H9 (cell line): ENCODE measurements at regions not wholly inside any gene's neighbourhood (a gene's known extent, or its start where the extent isn't known, plus 50 kb on each side); places are given as distances from the start of the nearest gene placed in this dataset.

ENCODE experiments used
- DNase-seq: peaks from one replicate; pipeline ENCODE4 v3.0.0-alpha.2; 2017
- H2AFZ ChIP-seq: one replicate; pipeline ENCODE4 v1.6.1; 2013; ENCODE audit warnings: mild to moderate bottlenecking, low read length, control low read depth, moderate library complexity
- H2AK5ac ChIP-seq: 2 replicates; pipeline ENCODE4 v1.6.1; 2013; ENCODE audit warnings: low read length, control low read depth, mixed read lengths; ENCODE audit not compliant: insufficient read length
- H2BK120ac ChIP-seq: one replicate; pipeline ENCODE4 v1.6.1; 2013; ENCODE audit warnings: low read depth, mild to moderate bottlenecking, low read length, control low read depth, inconsistent platforms; ENCODE audit not compliant: poor library complexity, severe bottlenecking
- H2BK12ac ChIP-seq: 2 replicates; pipeline ENCODE4 v1.6.1; 2013; ENCODE audit warnings: low read length, control low read depth, mixed read lengths, low read depth; ENCODE audit not compliant: insufficient read length
- H2BK15ac ChIP-seq: 2 replicates; pipeline ENCODE4 v1.6.1; 2013; ENCODE audit warnings: low read depth, low read length, control low read depth
- H2BK20ac ChIP-seq: one replicate; pipeline ENCODE4 v1.6.1; 2013; ENCODE audit warnings: low read depth, mild to moderate bottlenecking, low read length, control low read depth, inconsistent platforms; ENCODE audit not compliant: poor library complexity, severe bottlenecking
- H2BK5ac ChIP-seq: 2 replicates; pipeline ENCODE4 v1.6.1; 2013; ENCODE audit warnings: low read length, control low read depth, mixed read lengths; ENCODE audit not compliant: insufficient read length
- H3K14ac ChIP-seq: 2 replicates; pipeline ENCODE4 v1.6.1; 2013; ENCODE audit warnings: low read length, control low read depth; ENCODE audit not compliant: insufficient read depth
- H3K18ac ChIP-seq: 2 replicates; pipeline ENCODE4 v1.6.1; 2013; ENCODE audit warnings: low read depth, mild to moderate bottlenecking, mixed read lengths, low read length, control low read depth; ENCODE audit not compliant: insufficient read length
- H3K23ac ChIP-seq: 2 replicates; pipeline ENCODE4 v1.6.1; 2013; ENCODE audit warnings: low read length, control low read depth, mixed read lengths, low read depth; ENCODE audit not compliant: insufficient read length
- H3K23me2 ChIP-seq: 2 replicates; pipeline ENCODE4 v1.6.1; 2013; ENCODE audit warnings: low read depth, mild to moderate bottlenecking, mixed read lengths, low read length, control low read depth; ENCODE audit not compliant: insufficient read length, poor library complexity, severe bottlenecking
- H3K27ac ChIP-seq: 2 replicates; pipeline ENCODE4 v1.5.1; 2013; ENCODE audit warnings: low read length, control low read depth, mixed read lengths, low read depth; ENCODE audit not compliant: insufficient read length
- H3K27me3 ChIP-seq: 2 replicates; pipeline ENCODE4 v1.6.1; 2013; ENCODE audit warnings: low read length, control low read depth, inconsistent platforms; ENCODE audit not compliant: insufficient read depth
- H3K4ac ChIP-seq: 2 replicates; pipeline ENCODE4 v1.6.1; 2013; ENCODE audit warnings: low read depth, mild to moderate bottlenecking, control low read depth, inconsistent platforms, low read length, moderate library complexity
- H3K4me1 ChIP-seq: 2 replicates; pipeline ENCODE4 v1.6.1; 2013; ENCODE audit warnings: low read length, control low read depth, inconsistent platforms; ENCODE audit not compliant: insufficient read depth
- H3K4me2 ChIP-seq: 2 replicates; pipeline ENCODE4 v1.6.1; 2013; ENCODE audit warnings: low read length, control low read depth, mixed read lengths; ENCODE audit not compliant: insufficient read length, insufficient read depth
- H3K56ac ChIP-seq: 2 replicates; pipeline ENCODE4 v1.6.1; 2013; ENCODE audit warnings: low read depth, mild to moderate bottlenecking, mixed read lengths, low read length, control low read depth; ENCODE audit not compliant: insufficient read length
- H3K79me1 ChIP-seq: 2 replicates; pipeline ENCODE4 v1.6.1; 2013; ENCODE audit warnings: low read depth, mild to moderate bottlenecking, moderate library complexity, low read length, control low read depth, inconsistent platforms; ENCODE audit not compliant: insufficient read depth, poor library complexity, severe bottlenecking
- H3K79me2 ChIP-seq: 2 replicates; pipeline ENCODE4 v1.6.1; 2013; ENCODE audit warnings: low read length, control low read depth, inconsistent platforms; ENCODE audit not compliant: insufficient read depth
- H3K9ac ChIP-seq: 2 replicates; pipeline ENCODE4 v1.6.1; 2013; ENCODE audit warnings: low read length, control low read depth, mixed read lengths; ENCODE audit not compliant: insufficient read length; ENCODE audit errors: extremely low read depth
- H3K9me3 ChIP-seq: one replicate; pipeline ENCODE4 v1.6.1; 2013; ENCODE audit warnings: low read depth, low read length, inconsistent platforms; ENCODE audit not compliant: control insufficient read depth
- H3T11ph ChIP-seq: one replicate; pipeline ENCODE4 v1.6.1; 2013; ENCODE audit warnings: mild to moderate bottlenecking, low read length, control low read depth, inconsistent platforms
- H4K20me1 ChIP-seq: one replicate; pipeline ENCODE4 v1.6.1; 2013; ENCODE audit not compliant: control insufficient read depth, insufficient read length, insufficient read depth
- H4K5ac ChIP-seq: 2 replicates; pipeline ENCODE4 v1.6.1; 2013; ENCODE audit warnings: low read depth, mild to moderate bottlenecking, mixed read lengths, low read length, control low read depth; ENCODE audit not compliant: insufficient read length
- H4K8ac ChIP-seq: replicated peaks from 2 replicates; pipeline ENCODE4 v1.6.1; 2013; ENCODE audit warnings: low read length, control low read depth, mixed read lengths, low read depth; ENCODE audit not compliant: insufficient read length
- H4K91ac ChIP-seq: 2 replicates; pipeline ENCODE4 v1.6.1; 2013; ENCODE audit warnings: low read depth, mild to moderate bottlenecking, moderate library complexity, mixed read lengths, low read length, control low read depth; ENCODE audit not compliant: insufficient read length
- H3K27ac Mint-ChIP-seq, 3 experiments: 2 replicates in 2 of 3; 3 replicates in 1 of 3; pipeline ENCODE4 v1.8.0; 2020 to 2021; ENCODE audit warnings: mixed read lengths in 3 of 3, mild to moderate bottlenecking in 1 of 3, moderate library complexity in 1 of 3
- H3K27me3 Mint-ChIP-seq: 2 replicates; pipeline ENCODE4 v1.8.0; 2021; ENCODE audit warnings: low read depth, mild to moderate bottlenecking, moderate library complexity, mixed read lengths
- H3K36me3 Mint-ChIP-seq, 3 experiments: 2 replicates in 2 of 3; 3 replicates in 1 of 3; pipeline ENCODE4 v1.8.0; 2020 to 2021; ENCODE audit warnings: low read depth in 3 of 3, mixed read lengths in 3 of 3; ENCODE audit not compliant: insufficient read depth in 1 of 3
- H3K4me1 Mint-ChIP-seq, 2 experiments: 2 replicates each; pipeline ENCODE4 v1.8.0; 2020; ENCODE audit warnings: mixed read lengths in 2 of 2
- H3K4me3 Mint-ChIP-seq, 2 experiments: 2 replicates in 1 of 2; 3 replicates in 1 of 2; pipeline ENCODE4 v1.8.0; 2020 to 2021; ENCODE audit warnings: mild to moderate bottlenecking in 2 of 2, mixed read lengths in 2 of 2, moderate library complexity in 1 of 2
- H3K9me3 Mint-ChIP-seq, 2 experiments: 2 replicates in 1 of 2; 3 replicates in 1 of 2; pipeline ENCODE4 v1.8.0; 2020; ENCODE audit warnings: mild to moderate bottlenecking in 2 of 2, mixed read lengths in 2 of 2, moderate library complexity in 1 of 2
- WGBS: extraction: QIAGEN DNeasy Blood & Tissue Kit; methylation state at CpG from one replicate; pipeline ENCODE4 v1.1.7; 2013; ENCODE audit warnings: missing lambda C conversion rate, low lambda C conversion rate, mixed read lengths; ENCODE audit not compliant: insufficient read length; ENCODE audit errors: extremely low coverage; 5-methylcytosine and 5-hydroxymethylcytosine counted together
- TF ChIP-seq, protein P1 (sequence below): fragments of 200-600 bp; sonication (generic); conservative IDR thresholded peaks from 3 replicates; pipeline ENCODE4 v1.8.0; 2021; ENCODE audit warnings: antibody characterized with exemption, mild to moderate bottlenecking

DNA sequence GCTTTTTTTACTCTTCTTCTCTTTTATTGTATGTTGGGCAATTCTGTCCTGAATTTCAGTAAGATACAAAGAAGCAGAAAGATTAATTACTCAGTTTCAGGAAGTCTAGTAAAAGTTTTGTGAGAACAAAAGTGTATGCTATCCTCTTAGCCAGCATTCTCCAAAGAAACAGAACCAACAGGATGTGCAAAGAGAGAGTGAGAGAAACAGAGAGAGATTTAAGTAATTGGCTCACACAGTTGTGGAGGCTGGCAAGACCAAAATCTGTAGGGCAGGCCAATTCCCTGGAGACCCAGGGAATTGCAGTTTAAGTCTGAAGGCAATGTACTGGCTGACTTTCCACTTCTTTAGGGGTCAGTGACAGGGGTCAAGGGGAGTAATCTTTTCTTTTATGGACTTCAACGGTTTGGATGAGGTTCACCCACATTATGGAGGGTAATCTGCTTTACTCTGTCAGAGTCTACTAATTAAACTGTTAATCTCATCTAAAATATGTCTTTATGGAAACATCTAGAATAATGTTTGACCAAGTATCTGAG, 59.2 kb upstream of the SLC39A8 start:
- Histone ChIP-seq H3K56ac (no peak overlapping the region), H4K5ac (no peak overlapping the region), H3K9ac (no peak overlapping the region), H4K8ac (no peak overlapping the region), H3T11ph (no peak overlapping the region), H2BK120ac (no peak overlapping the region), H2AFZ (no peak overlapping the region), H3K4ac (no peak overlapping the region), H3K79me2 (no peaks in the 10 kb centered on the region), H3K4me2 (no peak overlapping the region), H3K27ac (no peak overlapping the region), H3K23me2 (no peaks in the 10 kb centered on the region), H3K4me1 (no peaks in the 10 kb centered on the region), H2BK15ac (no peak overlapping the region), H2BK5ac (no peak overlapping the region), H2BK12ac (no peak overlapping the region), H3K79me1 (no peaks in the 10 kb centered on the region), H3K18ac (no peak overlapping the region), H3K27me3 (no peaks in the 10 kb centered on the region), H2AK5ac (no peak overlapping the region), H3K14ac (no peak overlapping the region), H4K91ac (no peak overlapping the region), H3K23ac (no peak overlapping the region), H2BK20ac (no peak overlapping the region), H4K20me1 (no peaks in the 10 kb centered on the region), H3K9me3 (no peaks in the 10 kb centered on the region)
- Mint-ChIP-seq H3K9me3 (no peaks in the 10 kb centered on the region), H3K27ac (peak overlapping the region in 1 of 3 experiments; percentile 80; a peak in 2 of 7 replicates), H3K27me3 (no peaks in the 10 kb centered on the region), H3K4me3 (no peak overlapping the region), H3K4me1 (no peaks in the 10 kb centered on the region), H3K36me3 (no peaks in the 10 kb centered on the region)
- DNase-seq = no peak
- TF ChIP-seq, protein P1, sequence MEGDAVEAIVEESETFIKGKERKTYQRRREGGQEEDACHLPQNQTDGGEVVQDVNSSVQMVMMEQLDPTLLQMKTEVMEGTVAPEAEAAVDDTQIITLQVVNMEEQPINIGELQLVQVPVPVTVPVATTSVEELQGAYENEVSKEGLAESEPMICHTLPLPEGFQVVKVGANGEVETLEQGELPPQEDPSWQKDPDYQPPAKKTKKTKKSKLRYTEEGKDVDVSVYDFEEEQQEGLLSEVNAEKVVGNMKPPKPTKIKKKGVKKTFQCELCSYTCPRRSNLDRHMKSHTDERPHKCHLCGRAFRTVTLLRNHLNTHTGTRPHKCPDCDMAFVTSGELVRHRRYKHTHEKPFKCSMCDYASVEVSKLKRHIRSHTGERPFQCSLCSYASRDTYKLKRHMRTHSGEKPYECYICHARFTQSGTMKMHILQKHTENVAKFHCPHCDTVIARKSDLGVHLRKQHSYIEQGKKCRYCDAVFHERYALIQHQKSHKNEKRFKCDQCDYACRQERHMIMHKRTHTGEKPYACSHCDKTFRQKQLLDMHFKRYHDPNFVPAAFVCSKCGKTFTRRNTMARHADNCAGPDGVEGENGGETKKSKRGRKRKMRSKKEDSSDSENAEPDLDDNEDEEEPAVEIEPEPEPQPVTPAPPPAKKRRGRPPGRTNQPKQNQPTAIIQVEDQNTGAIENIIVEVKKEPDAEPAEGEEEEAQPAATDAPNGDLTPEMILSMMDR = no peak
- WGBS = no CpG with 5 or more reads among the region's 1 CpG
